Fibroblast of villous mesenchyme (primary cell): ENCODE measurements at regions not wholly inside any gene's neighbourhood (a gene's known extent, or its start where the extent isn't known, plus 50 kb on each side); places are given as distances from the start of the nearest gene placed in this dataset.
"Not testable (repeated sequence)": the region's sequence is repeated elsewhere in the genome, so short reads cannot be mapped to it uniquely, and the experiment has no call there.

Experiments
- DNase-seq: peaks from one replicate; pipeline ENCODE4 v3.0.0-alpha.2; 2010; ENCODE audit warnings: low read depth
- H3K4me3 ChIP-seq: 2 replicates; pipeline ENCODE4 v1.5.1; 2011; ENCODE audit warnings: low read depth, mild to moderate bottlenecking, low read length
- TF ChIP-seq, protein P1 (sequence below): IDR thresholded peaks from 2 replicates; pipeline ENCODE4 v1.5.1; 2012; ENCODE audit warnings: low read depth, mild to moderate bottlenecking, low read length; ENCODE audit not compliant: insufficient read depth

DNA sequence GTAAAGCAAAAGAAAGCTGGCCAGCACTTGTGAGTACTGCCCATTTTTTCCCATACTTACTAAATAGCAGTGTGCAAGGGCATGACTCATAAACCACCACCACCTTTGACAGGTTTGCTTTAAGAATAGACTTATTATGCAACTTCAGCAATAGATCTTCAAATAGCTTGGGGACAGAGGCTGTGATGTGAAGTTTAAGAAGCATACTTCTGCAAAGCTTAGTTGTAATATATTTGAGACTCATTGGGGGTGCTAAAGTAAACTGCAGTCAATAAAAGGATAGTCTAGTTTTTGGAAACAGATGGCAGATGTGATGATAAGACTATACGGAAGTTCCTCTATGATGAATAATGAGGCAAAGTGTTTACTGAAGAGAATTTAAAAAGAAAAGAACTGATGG is 210.0 kb downstream of the PLA2G4A start:
- TF ChIP-seq, protein P1, sequence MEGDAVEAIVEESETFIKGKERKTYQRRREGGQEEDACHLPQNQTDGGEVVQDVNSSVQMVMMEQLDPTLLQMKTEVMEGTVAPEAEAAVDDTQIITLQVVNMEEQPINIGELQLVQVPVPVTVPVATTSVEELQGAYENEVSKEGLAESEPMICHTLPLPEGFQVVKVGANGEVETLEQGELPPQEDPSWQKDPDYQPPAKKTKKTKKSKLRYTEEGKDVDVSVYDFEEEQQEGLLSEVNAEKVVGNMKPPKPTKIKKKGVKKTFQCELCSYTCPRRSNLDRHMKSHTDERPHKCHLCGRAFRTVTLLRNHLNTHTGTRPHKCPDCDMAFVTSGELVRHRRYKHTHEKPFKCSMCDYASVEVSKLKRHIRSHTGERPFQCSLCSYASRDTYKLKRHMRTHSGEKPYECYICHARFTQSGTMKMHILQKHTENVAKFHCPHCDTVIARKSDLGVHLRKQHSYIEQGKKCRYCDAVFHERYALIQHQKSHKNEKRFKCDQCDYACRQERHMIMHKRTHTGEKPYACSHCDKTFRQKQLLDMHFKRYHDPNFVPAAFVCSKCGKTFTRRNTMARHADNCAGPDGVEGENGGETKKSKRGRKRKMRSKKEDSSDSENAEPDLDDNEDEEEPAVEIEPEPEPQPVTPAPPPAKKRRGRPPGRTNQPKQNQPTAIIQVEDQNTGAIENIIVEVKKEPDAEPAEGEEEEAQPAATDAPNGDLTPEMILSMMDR = no peak
- peak; percentile 4 for DNase-seq
- no peak overlapping the region for H3K4me3 ChIP-seq

DNA sequence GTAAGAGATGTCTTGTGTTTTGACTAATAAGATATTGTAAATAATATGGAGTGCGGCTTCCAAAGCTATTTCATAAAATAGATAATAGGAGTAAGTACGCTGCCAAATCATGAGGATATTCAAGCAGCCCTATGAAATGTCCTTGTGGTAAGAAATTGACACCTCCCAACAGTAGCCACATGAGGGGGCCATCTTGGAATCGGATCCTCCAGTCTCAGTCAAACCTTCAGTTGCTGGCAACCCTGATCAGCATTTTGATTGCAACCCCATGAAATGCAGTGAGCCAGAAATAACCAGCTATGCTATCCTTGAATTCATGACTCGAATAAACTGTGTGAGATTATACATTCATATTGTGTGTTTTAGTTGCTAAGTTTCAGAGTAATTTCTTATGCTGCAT is 212.4 kb downstream of the PLA2G4A start:
- TF ChIP-seq, protein P1 = no peak
- H3K4me3 ChIP-seq = no peak overlapping the region
- no peak for DNase-seq

DNA sequence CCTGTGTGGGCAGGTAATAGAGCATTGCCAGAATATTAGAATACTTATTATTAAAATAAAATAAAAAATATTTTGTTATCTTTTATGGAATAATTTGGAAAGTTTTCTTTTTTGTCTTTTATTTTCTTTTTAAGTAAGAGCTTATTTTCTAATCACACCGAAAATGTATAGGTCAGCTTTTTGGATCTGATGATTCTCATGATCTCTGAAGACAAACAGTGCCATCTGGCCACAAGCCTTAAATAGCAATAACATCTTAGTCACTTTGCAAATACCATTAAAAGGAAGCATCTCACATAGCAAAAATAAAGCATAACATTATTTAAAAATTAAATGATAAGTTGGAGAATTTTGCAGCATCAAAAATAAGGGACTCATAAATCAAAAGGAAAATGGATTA is 213.8 kb downstream of the PLA2G4A start:
- no peak overlapping the region for H3K4me3 ChIP-seq
- TF ChIP-seq, protein P1 = no peak
- no peak for DNase-seq

DNA sequence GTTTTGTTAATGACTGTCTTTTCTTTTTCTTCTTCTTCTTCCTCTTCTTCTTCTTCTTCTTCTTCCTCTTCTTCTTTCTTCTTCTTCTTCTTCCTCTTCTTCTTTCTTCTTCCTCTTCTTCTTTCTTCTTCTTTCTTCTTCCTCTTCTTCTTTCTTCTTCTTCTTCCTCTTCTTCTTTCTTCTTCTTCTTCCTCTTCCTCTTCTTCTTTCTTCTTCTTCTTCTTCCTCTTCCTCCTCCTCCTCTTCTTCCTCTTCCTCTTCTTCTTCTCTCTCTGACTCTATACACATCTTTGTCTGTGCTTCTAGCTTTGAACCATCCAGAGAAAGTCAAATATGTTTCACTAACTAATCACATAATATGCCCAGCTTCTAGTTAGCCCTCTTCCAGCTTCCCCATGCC is 214.7 kb downstream of the PLA2G4A start:
- H3K4me3 ChIP-seq, DNase-seq: not testable (repeated sequence)

DNA sequence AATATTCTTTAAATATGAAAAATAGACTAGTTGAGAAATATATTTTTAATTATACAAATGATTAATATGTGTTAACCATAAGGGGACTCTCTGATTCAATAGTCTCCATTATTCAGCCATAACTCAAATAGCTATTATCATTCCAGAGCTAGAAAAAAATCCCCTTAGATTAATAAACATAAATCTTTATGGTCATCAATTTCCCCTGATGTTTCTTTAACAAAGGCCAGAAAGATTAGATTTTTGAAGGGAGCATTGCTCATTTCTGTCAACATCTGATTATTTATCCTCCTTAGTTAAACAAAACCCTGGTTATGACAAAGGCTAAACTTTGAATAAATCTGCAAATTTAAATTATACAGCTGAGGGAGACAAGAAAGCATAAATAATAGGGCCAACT is 215.7 kb downstream of the PLA2G4A start:
- no peak overlapping the region for H3K4me3 ChIP-seq
- no peak for DNase-seq
- TF ChIP-seq, protein P1 = no peak

DNA sequence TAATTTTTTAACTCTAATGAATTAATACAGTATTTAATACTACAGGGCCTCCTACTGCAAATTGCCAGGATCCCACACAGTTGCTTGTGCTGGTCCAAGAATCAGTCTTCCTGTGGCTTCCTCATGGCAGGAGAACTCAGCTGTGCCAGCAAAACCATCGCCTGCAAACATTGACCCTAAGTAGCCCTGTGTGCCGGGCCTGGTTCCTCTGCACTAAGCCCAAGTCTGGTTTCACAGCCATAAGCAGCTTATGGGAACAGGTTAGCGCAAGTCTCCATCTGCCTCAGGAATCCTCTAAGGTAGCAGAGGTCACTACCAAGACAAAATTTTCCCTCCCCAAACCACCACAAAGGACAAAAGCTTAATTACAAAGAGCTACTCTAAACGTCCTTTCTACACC is 216.6 kb downstream of the PLA2G4A start:
- DNase-seq = no peak
- TF ChIP-seq, protein P1 = no peak
- H3K4me3 ChIP-seq = no peak overlapping the region

DNA sequence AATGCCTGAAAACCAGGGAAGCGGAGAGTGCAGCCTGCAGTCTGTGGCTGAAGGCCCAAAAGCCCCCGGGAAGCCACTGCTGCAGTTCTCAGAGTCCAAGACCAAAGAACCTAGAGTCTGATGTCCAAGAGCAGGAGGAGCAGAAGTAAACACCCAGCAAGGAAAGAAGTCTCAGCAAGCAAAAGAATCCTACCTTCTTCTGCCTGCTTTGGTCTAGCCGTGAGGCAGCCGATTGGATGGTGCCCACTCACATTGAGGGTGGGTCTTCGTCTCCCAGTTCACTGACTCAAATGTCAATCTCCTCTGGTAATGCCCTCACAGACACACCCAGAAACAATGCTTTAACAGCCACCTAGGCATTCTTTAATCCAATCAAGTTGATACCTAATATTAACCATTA is 217.5 kb downstream of the PLA2G4A start:
- no peak overlapping the region for H3K4me3 ChIP-seq
- DNase-seq = no peak
- TF ChIP-seq, protein P1 = no peak

DNA sequence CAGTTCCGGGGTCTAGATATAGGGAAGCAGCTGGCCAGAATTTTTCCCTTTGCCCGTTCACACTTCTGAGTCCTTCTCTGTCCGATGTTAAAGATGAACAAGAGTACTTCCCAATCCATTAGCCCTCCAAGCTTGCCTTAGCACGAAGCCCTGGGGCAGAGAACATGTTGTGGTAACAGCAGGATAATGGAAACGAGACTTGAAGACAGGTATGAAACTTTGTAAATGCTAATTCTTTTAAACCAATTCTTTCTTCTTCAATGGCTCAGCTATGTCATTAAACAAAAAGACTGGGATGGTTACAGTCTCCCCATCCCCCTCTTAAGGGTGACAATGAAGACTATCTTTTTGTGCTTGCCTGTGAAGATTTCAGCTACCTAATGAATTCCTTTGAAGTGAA is 218.5 kb downstream of the PLA2G4A start:
- H3K4me3 ChIP-seq = no peak overlapping the region
- TF ChIP-seq, protein P1 = no peak
- no peak for DNase-seq
